HAP-1 (cell line): ENCODE measurements at regions not wholly inside any gene's neighbourhood (a gene's known extent, or its start where the extent isn't known, plus 50 kb on each side); places are given as distances from the start of the nearest gene placed in this dataset.

Experiments used
- DNase-seq, 2 experiments: peaks; one replicate each; pipeline ENCODE4 v3.0.0-alpha.2; 2016 to 2020; ENCODE audit warnings: low spot score in 2 of 2
- H3K27me3 ChIP-seq: fragments of 250-450 bp; sonication (Bioruptor Pico); 2 replicates; pipeline ENCODE4 v1.5.1; 2020; ENCODE audit warnings: low read depth, mild to moderate bottlenecking, moderate library complexity
- H3K36me3 ChIP-seq: fragments of 250-450 bp; sonication (Bioruptor Pico); replicated peaks from 2 replicates; pipeline ENCODE4 v1.5.1; 2020; ENCODE audit warnings: mild to moderate bottlenecking
- H3K4me1 ChIP-seq: fragments of 250-450 bp; sonication (Bioruptor Pico); 2 replicates; pipeline ENCODE4 v1.5.1; 2020; ENCODE audit warnings: mild to moderate bottlenecking
- H3K4me3 ChIP-seq: fragments of 250-450 bp; sonication (Bioruptor Pico); 2 replicates; pipeline ENCODE4 v1.5.1; 2020; ENCODE audit warnings: mild to moderate bottlenecking, moderate library complexity
- H3K9me3 ChIP-seq: fragments of 250-450 bp; sonication (Bioruptor Pico); 2 replicates; pipeline ENCODE4 v1.5.1; 2020; ENCODE audit warnings: mild to moderate bottlenecking, moderate library complexity
- in situ Hi-C: fragments of 300-500 bp; cut with MboI; formaldehyde crosslinking; loops from 3 replicates; pipeline ENCODE4 v1.14.3; 2020; ENCODE audit warnings: low sequenced_read_pairs, inconsistent platforms, mixed read lengths

DNA sequence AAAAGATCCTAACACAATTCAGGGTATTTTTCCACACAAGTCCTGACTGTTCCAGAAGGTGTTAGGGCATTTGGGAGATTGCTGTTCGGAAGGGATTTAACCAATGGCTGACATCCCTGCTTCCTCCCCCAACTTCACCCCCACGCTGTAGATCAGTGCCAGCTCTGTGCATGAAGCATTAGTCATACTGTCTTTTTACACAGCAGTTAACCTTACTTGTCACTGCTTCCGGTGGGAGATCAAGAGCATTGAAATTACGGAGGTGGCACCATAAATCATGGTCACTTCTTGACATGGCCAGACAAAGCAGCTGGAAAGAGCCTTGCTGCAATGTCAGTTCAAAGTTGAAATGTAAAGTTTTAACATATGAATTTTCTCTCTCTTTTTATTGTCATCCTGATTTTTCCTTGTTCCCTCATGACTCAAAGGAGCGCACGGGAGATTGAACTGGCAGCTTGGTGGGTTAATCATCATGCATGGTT lies 70.2 kb downstream of the HRH4 start:
- Histone ChIP-seq H3K36me3 (no peaks in the 10 kb centered on the region), H3K27me3 (no peaks in the 10 kb centered on the region), H3K4me3 (no peak overlapping the region), H3K9me3 (no peaks in the 10 kb centered on the region), H3K4me1 (peaks cover 8% of the 10 kb centered on the region; the same call in 1 of the 2 replicates)
- peak; percentile 47 to 50 for DNase-seq
- in situ Hi-C loops = no loop called here

DNA sequence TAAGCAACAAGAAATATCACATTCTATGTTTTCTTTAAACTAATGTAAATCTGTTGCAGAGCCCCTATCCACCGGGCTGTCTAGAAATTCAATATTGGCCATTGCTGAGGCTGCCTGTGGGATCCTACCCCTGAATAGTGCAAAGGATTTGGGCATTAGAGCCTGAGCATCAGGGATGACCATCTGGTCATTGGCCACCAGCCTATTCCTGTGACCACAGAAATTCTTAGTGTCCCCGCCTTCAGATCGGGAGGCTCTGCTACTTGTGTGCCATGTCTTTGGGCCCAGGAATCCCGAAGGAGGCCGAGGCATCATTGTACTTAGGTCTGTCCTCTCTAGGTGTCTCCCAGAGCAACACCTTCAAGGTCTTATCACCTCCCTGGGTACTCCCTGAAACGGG lies 73.8 kb downstream of the HRH4 start:
- Histone ChIP-seq H3K4me3 (no peak overlapping the region), H3K9me3 (no peaks in the 10 kb centered on the region), H3K27me3 (no peaks in the 10 kb centered on the region), H3K4me1 (peaks cover 8% of the 10 kb centered on the region; the same call in 1 of the 2 replicates), H3K36me3 (no peaks in the 10 kb centered on the region)
- in situ Hi-C loops = no loop called here
- no peak for DNase-seq

DNA sequence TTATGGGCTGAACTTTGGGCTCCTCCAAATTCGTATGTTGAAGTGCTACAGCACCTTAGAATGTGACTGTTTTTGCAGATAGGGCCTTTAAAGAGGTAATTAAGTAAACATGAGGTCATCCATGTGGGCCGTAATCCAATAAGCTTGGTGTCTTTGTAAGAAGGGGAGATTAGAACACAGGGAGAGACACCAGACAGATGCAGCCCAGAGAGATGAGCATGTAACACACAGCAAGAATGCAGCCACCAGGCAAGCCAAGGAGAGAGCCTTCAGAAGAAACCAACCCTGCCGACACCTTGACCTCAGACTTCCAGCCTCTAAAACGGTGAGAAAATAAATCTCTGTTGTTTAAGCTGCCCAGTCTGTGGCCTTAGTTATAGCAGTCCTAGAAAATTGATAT lies 74.3 kb downstream of the HRH4 start:
- H3K36me3 ChIP-seq = no peaks in the 10 kb centered on the region
- peaks cover 8% of the 10 kb centered on the region; the same call in 1 of the 2 replicates for H3K4me1 ChIP-seq
- no peaks in the 10 kb centered on the region for H3K9me3 ChIP-seq
- in situ Hi-C loops = no loop called here
- no peak for DNase-seq
- H3K4me3 ChIP-seq = no peak overlapping the region
- H3K27me3 ChIP-seq = no peaks in the 10 kb centered on the region

DNA sequence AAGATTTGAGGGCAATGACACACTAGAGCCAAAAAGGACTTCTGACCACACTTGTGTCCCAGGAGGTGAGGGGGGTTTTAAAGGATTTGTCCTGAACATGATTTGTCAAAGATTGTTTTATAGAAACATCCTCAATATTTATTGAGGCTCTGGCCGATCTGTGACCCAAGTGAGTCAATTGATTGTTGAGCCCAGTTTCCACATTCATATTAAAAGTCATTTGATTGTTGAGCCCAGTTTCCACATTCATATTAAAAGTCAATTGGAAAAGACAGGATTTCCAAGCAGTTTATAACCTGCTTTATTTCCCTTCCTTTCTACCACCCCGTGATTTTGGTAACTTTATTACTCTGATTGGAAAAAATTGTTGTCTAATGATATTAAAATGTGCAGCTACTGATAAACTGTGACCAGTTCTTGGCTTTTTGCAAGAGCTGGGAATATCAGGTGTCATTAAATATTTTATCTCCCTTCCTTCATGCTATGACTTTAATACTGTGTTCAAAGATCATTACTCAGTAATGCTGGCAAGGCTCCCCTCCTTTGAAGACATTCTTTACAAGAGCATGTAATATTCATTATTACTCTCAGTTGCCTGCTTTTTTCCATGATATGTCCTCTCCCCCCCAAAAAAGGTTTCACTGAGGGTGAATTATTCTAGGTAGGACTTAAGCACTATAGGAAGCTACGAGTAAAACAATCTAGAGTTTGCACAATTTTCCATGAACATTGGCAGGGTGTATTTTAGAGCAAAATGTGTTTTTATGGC lies 75.3 kb downstream of the HRH4 start:
- H3K4me1 ChIP-seq = peaks cover 4% of the 10 kb centered on the region; the same call in 1 of the 2 replicates
- DNase-seq = no peak
- no peak overlapping the region for H3K4me3 ChIP-seq
- no peaks in the 10 kb centered on the region for H3K36me3 ChIP-seq
- no peaks in the 10 kb centered on the region for H3K9me3 ChIP-seq
- in situ Hi-C loops = no loop called here
- H3K27me3 ChIP-seq = no peaks in the 10 kb centered on the region

DNA sequence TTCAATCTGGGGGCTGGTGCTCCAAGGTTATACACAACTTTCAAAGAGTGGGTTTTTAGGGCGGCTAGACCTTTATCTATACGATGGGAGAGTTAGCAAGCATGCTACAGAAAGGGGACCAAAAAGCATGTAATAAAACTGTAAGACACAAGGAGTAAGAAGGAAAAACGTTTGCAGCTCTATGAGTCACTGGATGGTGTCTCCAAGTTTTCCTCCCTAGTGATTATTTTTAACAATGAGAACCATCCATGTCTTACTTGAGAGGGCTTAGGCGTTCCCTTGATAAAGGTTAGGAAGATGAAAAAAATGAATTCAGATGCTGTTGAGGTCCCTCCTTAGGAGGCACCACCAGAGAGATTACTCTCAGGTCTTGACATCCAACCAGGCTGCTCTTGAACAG lies 75.9 kb downstream of the HRH4 start:
- Histone ChIP-seq H3K36me3 (no peaks in the 10 kb centered on the region), H3K4me3 (no peak overlapping the region), H3K9me3 (no peaks in the 10 kb centered on the region), H3K4me1 (no peaks in the 10 kb centered on the region; the same call in 1 of the 2 replicates), H3K27me3 (no peaks in the 10 kb centered on the region)
- in situ Hi-C loops = no loop called here
- no peak for DNase-seq

DNA sequence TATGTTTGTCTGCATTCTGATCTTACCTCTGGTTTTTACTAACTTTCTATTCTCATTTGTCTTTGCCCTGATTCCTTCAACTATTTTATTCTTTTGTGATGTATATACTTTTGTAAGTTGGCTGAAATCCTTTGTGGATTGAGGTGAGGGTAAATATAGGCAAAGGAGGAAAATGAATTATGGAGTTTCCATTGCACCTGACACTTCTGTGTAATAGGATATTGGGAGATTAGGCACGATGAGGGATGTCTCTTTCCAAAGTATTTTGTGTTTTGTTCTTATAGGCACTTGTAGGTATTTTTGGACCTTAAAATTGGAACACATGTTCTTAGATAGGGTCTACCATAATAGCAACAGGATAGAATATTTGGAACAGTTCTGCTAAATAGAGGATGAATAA lies 76.4 kb downstream of the HRH4 start:
- Histone ChIP-seq H3K4me3 (no peak overlapping the region), H3K36me3 (no peaks in the 10 kb centered on the region), H3K9me3 (no peaks in the 10 kb centered on the region), H3K27me3 (no peaks in the 10 kb centered on the region), H3K4me1 (no peaks in the 10 kb centered on the region; the same call in 1 of the 2 replicates)
- DNase-seq = no peak
- in situ Hi-C loops = no loop called here

DNA sequence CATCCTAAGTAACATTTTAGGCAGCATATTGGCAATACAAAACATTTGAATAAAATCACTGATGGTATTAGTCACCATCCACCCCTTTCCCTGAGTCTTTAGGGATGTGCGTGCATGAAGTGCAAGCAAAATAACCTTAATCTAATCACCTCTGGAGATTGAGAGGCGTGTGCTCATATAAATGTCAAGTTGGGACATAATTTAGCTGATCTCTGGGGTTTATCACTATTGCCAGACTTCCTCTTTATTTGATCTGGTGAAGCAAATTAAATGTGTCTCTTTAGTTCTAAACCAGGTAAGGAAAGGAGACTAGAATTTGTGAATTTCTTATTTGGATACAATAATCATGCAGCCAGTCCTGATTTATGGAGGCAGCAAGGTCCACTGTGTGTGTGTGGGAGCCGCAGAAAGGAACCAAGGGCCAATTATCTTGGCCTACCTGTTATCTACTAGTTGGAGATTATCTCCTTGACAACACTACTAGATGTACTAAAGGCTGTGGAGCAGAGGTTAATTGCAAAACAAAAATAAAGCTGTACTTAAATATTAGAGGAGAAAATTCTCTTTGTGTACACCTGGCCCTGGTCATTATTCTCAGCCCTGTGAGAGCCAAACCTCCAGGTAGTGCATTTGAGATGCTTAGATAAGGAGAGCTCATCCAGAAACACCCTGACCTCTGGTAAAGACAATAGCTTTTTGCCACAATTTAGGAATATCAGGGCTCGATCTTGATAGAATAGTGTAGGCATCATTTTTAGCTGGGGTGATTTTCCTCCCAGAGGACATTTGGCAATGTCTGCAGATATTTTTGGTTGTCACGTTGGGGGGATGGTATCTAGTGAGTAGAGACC lies 78.2 kb downstream of the HRH4 start:
- in situ Hi-C loops = no loop called here
- Histone ChIP-seq H3K27me3 (no peaks in the 10 kb centered on the region), H3K36me3 (no peaks in the 10 kb centered on the region), H3K4me1 (no peaks in the 10 kb centered on the region; the same call in 1 of the 2 replicates), H3K9me3 (no peaks in the 10 kb centered on the region), H3K4me3 (no peak overlapping the region)
- no peak for DNase-seq

DNA sequence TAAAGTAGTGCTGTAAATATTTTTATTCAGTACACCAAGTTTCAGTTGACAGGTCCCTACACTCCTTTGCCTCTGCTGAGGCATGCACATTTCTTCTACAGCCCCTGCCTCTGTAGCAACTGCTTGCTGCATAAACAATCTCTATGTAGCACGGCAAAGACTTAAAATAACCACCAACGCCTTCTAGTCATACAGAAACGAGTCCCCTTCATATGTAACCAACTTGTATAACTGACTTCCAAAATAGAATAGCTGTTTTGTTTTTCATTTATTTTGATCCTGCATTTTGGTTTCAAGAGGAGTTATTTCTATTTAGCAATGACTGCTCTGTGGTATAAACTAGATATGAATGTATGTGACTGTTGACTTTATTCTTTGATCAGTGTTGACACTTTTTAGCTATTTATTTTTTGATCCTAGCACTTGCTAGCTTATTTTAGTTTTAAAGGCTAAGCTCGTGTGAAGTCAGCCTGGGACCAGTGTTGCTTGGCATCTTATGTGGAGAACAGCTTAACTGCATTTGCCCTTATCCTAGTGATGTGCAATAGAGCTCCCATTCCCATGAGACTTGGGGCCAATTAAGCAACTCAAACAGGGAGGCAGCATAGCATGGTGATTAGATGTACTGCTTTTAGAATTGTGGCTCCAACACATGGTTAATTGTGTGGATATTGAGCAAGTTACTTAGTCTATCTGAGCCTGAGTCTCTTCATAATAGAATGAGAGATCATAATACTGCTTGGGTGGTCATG lies 79.6 kb downstream of the HRH4 start:
- no peaks in the 10 kb centered on the region; the same call in 1 of the 2 replicates for H3K4me1 ChIP-seq
- no peaks in the 10 kb centered on the region for H3K27me3 ChIP-seq
- H3K36me3 ChIP-seq = no peaks in the 10 kb centered on the region
- no peaks in the 10 kb centered on the region for H3K9me3 ChIP-seq
- in situ Hi-C loops = loop anchor here (10.0 kb wide), 1 partner anchor 195 kb away; no protein-coding TSS in a partner anchor
- no peak overlapping the region for H3K4me3 ChIP-seq
- DNase-seq = no peak

DNA sequence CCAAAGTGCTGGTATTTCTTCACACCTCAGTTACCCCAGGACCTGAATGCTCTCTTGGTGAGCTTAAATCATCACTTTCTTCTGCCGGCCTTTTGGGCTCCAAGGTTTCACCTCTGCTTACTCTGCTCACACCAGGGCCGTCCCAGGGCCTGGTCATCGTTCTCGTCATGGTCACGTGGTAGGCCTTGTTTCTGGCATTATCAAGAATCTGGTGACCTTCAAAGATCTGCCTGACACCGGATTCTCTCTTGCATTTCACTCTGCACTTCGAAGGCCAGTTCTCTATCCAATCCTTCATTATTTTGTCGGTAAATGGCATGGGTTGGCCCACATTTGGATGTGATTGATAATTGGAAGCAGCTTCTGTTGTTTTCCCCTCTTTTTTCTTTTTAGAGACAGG lies 80.5 kb downstream of the HRH4 start:
- no peaks in the 10 kb centered on the region for H3K9me3 ChIP-seq
- no peaks in the 10 kb centered on the region for H3K27me3 ChIP-seq
- no peaks in the 10 kb centered on the region for H3K36me3 ChIP-seq
- no peak overlapping the region for H3K4me3 ChIP-seq
- no peak for DNase-seq
- in situ Hi-C loops = loop anchor here (10.0 kb wide), 1 partner anchor 194 kb away; no protein-coding TSS in a partner anchor
- no peaks in the 10 kb centered on the region; the same call in 1 of the 2 replicates for H3K4me1 ChIP-seq

DNA sequence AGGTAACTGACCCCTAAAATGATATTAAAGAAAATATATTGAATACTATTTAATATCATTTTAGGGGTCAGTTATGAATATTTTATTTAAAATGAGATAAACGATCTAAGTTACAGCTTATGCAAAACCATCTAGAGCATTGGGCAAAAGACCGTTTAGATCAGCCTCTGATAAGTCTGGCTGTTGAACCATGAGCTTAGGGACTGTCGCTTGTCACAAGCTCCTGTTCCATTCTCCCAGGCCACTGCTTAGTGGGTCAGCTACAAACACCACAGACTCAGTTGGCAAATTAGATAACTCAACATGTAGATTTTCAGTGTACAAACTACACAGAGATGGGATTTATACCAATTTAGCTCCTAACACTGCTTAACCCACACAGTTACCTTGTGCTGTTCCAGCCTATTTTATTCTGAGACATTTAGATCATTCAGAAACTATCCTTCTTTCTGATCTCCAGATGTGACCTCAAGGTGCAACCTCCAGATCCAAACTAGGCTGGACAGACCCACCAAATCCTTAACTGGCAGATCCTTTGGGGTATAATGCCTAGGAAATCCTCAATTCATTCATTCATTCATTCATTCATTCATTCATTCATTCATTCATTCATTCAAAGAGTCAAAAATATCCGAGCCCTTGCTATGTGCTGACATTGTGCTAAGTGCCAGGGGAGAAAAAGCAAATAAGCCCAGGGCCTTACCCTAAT lies 82.8 kb downstream of the HRH4 start:
- Histone ChIP-seq H3K27me3 (no peaks in the 10 kb centered on the region), H3K36me3 (no peaks in the 10 kb centered on the region), H3K9me3 (no peaks in the 10 kb centered on the region), H3K4me1 (peaks cover 8% of the 10 kb centered on the region; the same call in 1 of the 2 replicates), H3K4me3 (no peak overlapping the region)
- in situ Hi-C loops = loop anchor here (10.0 kb wide), 1 partner anchor 192 kb away; no protein-coding TSS in a partner anchor
- DNase-seq = no peak

DNA sequence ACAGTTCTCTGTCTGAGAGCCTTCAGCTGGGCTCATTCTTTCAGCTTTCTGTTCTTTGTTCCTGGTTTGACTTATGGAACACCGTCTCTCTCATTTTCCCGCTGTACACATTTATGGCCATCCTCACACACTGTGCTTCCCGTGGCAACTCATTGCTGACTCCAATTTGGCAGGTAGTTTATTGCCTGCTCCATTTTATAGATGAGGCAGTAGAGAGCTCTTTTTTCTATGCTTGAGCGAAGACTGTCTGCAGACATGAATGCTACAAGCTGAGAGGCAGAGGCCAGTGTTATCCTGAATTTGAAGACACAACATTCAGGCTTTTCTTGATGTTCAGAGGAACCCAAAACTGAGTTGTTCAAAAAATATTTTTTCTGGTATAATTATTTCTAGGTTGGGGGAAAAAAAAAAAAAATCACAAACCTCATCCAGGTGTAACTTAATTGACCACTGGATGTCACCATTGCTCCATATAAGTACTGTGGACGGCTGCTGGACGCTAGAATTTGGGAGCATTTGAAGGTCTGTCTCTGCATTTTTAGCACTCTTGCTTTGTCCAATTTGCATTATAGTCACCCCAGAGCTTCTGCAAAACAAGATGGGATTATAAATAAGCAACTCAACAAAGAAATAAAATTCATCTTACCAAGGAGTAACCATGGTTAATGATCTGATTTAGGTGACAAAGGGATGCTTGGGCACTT lies 83.5 kb downstream of the HRH4 start:
- in situ Hi-C loops = loop anchor here (10.0 kb wide), 1 partner anchor 191 kb away; no protein-coding TSS in a partner anchor
- no peaks in the 10 kb centered on the region for H3K27me3 ChIP-seq
- peak; percentile 35 to 51 for DNase-seq
- H3K4me1 ChIP-seq = peaks cover 8% of the 10 kb centered on the region; the same call in 1 of the 2 replicates
- no peaks in the 10 kb centered on the region for H3K9me3 ChIP-seq
- H3K36me3 ChIP-seq = no peaks in the 10 kb centered on the region
- H3K4me3 ChIP-seq = no peak overlapping the region

DNA sequence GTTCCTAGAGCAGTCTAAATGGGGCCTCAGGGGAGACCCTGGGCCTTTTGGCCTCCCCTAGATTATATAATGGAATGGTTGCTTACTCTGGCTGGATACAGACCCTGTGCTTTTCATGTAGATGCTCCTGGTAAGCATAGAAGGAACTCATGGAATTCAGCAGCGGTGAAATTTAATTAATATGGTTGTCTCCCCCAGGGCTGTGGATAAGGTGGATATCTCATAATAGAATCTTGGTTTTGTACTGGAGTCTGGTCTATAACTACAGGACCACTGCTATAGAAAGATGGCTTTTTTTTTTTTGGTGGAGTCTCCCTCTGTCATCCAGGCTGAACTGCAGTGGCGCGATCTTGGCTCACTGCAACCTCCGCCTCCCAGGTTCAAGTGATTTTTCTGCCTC lies 84.5 kb downstream of the HRH4 start:
- Histone ChIP-seq H3K4me3 (no peak overlapping the region), H3K9me3 (no peaks in the 10 kb centered on the region), H3K4me1 (peaks cover 8% of the 10 kb centered on the region; the same call in 1 of the 2 replicates), H3K36me3 (no peaks in the 10 kb centered on the region), H3K27me3 (no peaks in the 10 kb centered on the region)
- in situ Hi-C loops = loop anchor here (10.0 kb wide), 1 partner anchor 190 kb away; no protein-coding TSS in a partner anchor
- DNase-seq = no peak
